ENCODE measurements at regions not wholly inside any gene's neighbourhood (a gene's known extent, or its start where the extent isn't known, plus 50 kb on each side); places are given as distances from the start of the nearest gene placed in this dataset.

DNA sequence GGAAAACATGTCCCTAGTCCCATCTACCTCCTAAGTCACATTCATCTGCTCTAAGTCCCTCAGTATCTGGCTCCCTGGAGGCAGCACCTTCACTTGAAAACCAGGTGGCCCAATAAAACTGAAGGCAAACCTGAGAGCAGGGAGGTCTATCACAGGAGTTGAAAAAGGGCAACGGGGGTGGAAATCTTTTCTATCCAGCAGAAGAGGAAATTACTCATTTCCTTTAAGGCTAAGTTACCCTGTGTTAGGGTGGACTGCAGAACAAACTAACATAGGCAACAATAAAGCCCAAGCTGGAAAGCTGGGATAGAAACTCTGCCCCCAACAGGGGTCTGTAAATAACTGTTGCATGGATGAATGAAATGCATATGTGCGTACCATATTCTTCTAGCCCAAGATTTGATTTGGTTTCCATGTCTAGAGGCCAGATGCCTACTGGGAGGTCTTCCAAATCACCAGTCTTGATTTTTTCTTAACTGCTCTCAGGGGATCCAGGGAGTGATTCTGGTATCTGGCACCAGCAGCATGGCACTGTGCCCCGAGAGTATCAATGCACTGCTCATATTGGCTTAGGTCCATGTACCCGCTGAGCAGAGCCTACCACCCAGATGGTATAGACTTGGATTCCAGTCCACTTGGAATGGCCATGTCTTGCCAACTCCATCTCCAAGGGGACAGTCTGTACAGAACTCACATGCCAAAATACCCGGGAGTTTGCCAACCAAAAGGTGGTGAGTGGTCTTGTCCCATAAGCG, 350.0 kb upstream of the NCAM1 start:
- Mint-ChIP-seq H3K27me3 (ENCODE audit: low read depth) (no peaks in the 10 kb centered on the region; the same call in 1 of the 2 replicates), H3K27ac (no peak overlapping the region), H3K36me3 (no peaks in the 10 kb centered on the region), H3K4me3 (no peak overlapping the region), H3K9me3 (no peaks in the 10 kb centered on the region), H3K4me1 (peaks cover 26% of the 10 kb centered on the region)
- ATAC-seq (no peak), DNase-seq (ENCODE audit: low spot score) (no peak)
- CTCF ChIA-PET, result no interaction called here
- POLR2A ChIA-PET, result no interaction called here
- no peak for TF ChIP-seq SMAD3 (CRISPR knock-in tag; IDR thresholded peaks at IDR 0.05; ENCODE audit: borderline replicate concordance)
- TF ChIP-seq, protein P1, sequence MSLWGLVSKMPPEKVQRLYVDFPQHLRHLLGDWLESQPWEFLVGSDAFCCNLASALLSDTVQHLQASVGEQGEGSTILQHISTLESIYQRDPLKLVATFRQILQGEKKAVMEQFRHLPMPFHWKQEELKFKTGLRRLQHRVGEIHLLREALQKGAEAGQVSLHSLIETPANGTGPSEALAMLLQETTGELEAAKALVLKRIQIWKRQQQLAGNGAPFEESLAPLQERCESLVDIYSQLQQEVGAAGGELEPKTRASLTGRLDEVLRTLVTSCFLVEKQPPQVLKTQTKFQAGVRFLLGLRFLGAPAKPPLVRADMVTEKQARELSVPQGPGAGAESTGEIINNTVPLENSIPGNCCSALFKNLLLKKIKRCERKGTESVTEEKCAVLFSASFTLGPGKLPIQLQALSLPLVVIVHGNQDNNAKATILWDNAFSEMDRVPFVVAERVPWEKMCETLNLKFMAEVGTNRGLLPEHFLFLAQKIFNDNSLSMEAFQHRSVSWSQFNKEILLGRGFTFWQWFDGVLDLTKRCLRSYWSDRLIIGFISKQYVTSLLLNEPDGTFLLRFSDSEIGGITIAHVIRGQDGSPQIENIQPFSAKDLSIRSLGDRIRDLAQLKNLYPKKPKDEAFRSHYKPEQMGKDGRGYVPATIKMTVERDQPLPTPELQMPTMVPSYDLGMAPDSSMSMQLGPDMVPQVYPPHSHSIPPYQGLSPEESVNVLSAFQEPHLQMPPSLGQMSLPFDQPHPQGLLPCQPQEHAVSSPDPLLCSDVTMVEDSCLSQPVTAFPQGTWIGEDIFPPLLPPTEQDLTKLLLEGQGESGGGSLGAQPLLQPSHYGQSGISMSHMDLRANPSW (CRISPR knock-in tag; conservative IDR thresholded peaks at IDR 0.05; ENCODE audit: low read depth), result no peak
- TF ChIP-seq ZNF263 (CRISPR knock-in tag; IDR thresholded peaks at IDR 0.05; ENCODE audit: low read depth), result no peak
- TF ChIP-seq, protein P2, sequence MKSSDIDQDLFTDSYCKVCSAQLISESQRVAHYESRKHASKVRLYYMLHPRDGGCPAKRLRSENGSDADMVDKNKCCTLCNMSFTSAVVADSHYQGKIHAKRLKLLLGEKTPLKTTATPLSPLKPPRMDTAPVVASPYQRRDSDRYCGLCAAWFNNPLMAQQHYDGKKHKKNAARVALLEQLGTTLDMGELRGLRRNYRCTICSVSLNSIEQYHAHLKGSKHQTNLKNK (CRISPR knock-in tag; IDR thresholded peaks at IDR 0.05), result no peak
- TF ChIP-seq ZNF232 (CRISPR knock-in tag; IDR thresholded peaks at IDR 0.05), result no peak
- no peak for TF ChIP-seq FOXJ3 (CRISPR knock-in tag; IDR thresholded peaks at IDR 0.05; ENCODE audit: borderline replicate concordance)
- TF ChIP-seq ZNF317 (CRISPR knock-in tag; IDR thresholded peaks at IDR 0.05; ENCODE audit: borderline replicate concordance, low read depth), result no peak
- no peak for TF ChIP-seq PRRX2 (CRISPR knock-in tag; IDR thresholded peaks at IDR 0.05)
- TF ChIP-seq, protein P3, sequence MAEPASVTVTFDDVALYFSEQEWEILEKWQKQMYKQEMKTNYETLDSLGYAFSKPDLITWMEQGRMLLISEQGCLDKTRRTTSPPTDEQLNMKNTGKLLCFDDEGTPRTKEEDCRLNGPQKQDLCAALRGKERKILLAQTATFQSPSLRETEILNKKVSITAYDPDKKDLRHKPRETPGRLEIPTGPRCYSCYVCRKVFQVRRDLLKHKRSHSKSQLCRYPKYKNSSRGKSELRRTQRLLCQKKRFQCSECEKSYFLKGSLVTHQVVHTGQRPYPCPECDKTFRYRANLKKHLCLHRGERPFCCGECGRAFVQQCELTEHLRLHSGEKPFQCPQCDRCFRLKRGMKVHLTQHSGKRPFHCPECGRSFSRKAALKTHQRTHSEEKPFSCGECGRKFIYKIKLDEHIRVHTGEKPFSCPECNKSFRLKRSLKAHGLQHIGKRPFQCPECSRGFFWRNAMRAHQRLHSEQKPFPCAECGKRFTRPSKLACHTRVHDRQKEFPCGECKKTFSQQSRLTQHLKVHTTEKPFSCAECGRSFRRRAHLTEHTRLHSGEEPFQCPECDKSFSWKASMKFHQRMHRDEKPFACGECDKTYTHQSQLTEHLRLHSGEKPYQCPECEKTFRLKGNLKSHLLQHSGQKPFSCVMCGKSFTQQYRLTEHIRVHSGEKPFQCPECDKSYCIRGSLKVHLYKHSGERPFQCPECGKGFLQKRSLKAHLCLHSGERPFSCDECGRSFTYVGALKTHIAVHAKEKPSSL (CRISPR knock-in tag; conservative IDR thresholded peaks at IDR 0.05), result no peak
- no peak for TF ChIP-seq JUN (CRISPR knock-in tag; IDR thresholded peaks at IDR 0.05)
- no peak for TF ChIP-seq RORB (CRISPR knock-in tag; IDR thresholded peaks at IDR 0.05)
- no peak for TF ChIP-seq GRHL2 (CRISPR knock-in tag; IDR thresholded peaks at IDR 0.05; ENCODE audit: insufficient replicate concordance, severe bottlenecking)

DNA sequence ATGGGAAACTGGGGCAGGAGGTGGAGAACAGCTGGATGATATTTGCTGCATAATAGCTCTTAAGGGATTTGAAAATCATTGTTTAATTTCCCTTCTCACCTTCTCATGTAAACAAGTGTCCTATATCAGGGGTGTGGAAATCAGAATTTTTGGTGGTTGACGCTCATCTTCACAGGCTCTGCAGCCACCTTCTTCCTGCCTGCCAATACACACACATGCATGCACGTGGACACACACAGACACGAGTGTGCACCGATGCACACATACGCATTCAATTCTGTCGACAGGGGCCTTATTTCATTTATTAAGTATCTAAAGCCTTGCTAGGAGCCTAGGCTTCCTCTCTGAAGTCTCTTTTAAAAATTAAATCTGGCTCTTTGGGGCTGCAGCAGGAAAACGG, 349.4 kb upstream of the NCAM1 start:
- no peaks in the 10 kb centered on the region; the same call in 1 of the 2 replicates for H3K27me3 Mint-ChIP-seq (ENCODE audit: low read depth)
- H3K4me1 Mint-ChIP-seq, result peaks cover 26% of the 10 kb centered on the region

More for the DNA sequence above, 349.4 kb upstream of the NCAM1 start:
- ChIA-PET POLR2A (no interaction called here), CTCF (interaction anchor here (0.6 to 1.0 kb wide), 2 partner anchors 24 to 57 kb away, joined by 4 to 5 read pairs; no protein-coding TSS in a partner anchor)
- TF ChIP-seq NR1H2 (CRISPR knock-in tag; IDR thresholded peaks at IDR 0.05), result no peak
- TF ChIP-seq, protein P4, sequence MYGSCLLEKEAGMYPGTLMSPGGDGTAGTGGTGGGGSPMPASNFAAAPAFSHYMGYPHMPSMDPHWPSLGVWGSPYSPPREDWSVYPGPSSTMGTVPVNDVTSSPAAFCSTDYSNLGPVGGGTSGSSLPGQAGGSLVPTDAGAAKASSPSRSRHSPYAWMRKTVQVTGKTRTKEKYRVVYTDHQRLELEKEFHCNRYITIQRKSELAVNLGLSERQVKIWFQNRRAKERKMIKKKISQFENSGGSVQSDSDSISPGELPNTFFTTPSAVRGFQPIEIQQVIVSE (CRISPR knock-in tag; IDR thresholded peaks at IDR 0.05; ENCODE audit: borderline replicate concordance), result no peak
- TF ChIP-seq KAT7 (CRISPR knock-in tag; IDR thresholded peaks at IDR 0.05; ENCODE audit: borderline replicate concordance), result no peak
- no peak for TF ChIP-seq ZNF416 (CRISPR knock-in tag; IDR thresholded peaks at IDR 0.05)
- no peak for TF ChIP-seq ZNF219 (CRISPR knock-in tag; IDR thresholded peaks at IDR 0.05; ENCODE audit: borderline replicate concordance)
- TF ChIP-seq, protein P2 (CRISPR knock-in tag; IDR thresholded peaks at IDR 0.05), result no peak
- no peak for TF ChIP-seq GTF2I (CRISPR knock-in tag; conservative IDR thresholded peaks at IDR 0.05)
- no peak for TF ChIP-seq ATF1 (CRISPR knock-in tag; IDR thresholded peaks at IDR 0.05)
- TF ChIP-seq, protein P5, sequence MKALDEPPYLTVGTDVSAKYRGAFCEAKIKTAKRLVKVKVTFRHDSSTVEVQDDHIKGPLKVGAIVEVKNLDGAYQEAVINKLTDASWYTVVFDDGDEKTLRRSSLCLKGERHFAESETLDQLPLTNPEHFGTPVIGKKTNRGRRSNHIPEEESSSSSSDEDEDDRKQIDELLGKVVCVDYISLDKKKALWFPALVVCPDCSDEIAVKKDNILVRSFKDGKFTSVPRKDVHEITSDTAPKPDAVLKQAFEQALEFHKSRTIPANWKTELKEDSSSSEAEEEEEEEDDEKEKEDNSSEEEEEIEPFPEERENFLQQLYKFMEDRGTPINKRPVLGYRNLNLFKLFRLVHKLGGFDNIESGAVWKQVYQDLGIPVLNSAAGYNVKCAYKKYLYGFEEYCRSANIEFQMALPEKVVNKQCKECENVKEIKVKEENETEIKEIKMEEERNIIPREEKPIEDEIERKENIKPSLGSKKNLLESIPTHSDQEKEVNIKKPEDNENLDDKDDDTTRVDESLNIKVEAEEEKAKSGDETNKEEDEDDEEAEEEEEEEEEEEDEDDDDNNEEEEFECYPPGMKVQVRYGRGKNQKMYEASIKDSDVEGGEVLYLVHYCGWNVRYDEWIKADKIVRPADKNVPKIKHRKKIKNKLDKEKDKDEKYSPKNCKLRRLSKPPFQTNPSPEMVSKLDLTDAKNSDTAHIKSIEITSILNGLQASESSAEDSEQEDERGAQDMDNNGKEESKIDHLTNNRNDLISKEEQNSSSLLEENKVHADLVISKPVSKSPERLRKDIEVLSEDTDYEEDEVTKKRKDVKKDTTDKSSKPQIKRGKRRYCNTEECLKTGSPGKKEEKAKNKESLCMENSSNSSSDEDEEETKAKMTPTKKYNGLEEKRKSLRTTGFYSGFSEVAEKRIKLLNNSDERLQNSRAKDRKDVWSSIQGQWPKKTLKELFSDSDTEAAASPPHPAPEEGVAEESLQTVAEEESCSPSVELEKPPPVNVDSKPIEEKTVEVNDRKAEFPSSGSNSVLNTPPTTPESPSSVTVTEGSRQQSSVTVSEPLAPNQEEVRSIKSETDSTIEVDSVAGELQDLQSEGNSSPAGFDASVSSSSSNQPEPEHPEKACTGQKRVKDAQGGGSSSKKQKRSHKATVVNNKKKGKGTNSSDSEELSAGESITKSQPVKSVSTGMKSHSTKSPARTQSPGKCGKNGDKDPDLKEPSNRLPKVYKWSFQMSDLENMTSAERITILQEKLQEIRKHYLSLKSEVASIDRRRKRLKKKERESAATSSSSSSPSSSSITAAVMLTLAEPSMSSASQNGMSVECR (CRISPR knock-in tag; IDR thresholded peaks at IDR 0.05; ENCODE audit: borderline replicate concordance), result no peak
- Mint-ChIP-seq H3K36me3 (no peaks in the 10 kb centered on the region), H3K27ac (no peak overlapping the region), H3K9me3 (no peaks in the 10 kb centered on the region), H3K4me3 (no peak overlapping the region)
- no peak for ATAC-seq
- no peak for DNase-seq (ENCODE audit: low spot score)

All from WTC11 (cell line).